Liver (tissue), 8 donors: ENCODE measurements at regions not wholly inside any gene's neighbourhood (a gene's known extent, or its start where the extent isn't known, plus 50 kb on each side); places are given as distances from the start of the nearest gene placed in this dataset.

Experiments used
- DNase-seq: peaks from one replicate; pipeline ENCODE4 v3.0.0-alpha.2; 2017; ENCODE audit warnings: low spot score
- H3K27ac ChIP-seq, 2 donors: one replicate each; pipeline ENCODE4 v1.7.0; 2013; ENCODE audit warnings: inconsistent platforms in 2 of 2, low read length in 2 of 2, control low read depth in 1 of 2, low read depth in 1 of 2, mild to moderate bottlenecking in 1 of 2
- H3K27me3 ChIP-seq, 4 donors: one replicate each; pipeline versions ENCODE4 v1.6.1 to v1.7.0; 2013; ENCODE audit warnings: low read length in 3 of 4, inconsistent platforms in 1 of 4, mild to moderate bottlenecking in 1 of 4, moderate library complexity in 1 of 4; ENCODE audit not compliant: control insufficient read depth in 4 of 4, insufficient read depth in 4 of 4
- H3K36me3 ChIP-seq, 4 donors: one replicate each; pipeline versions ENCODE4 v1.6.1 to v1.7.0; 2013; ENCODE audit warnings: low read length in 3 of 4, mild to moderate bottlenecking in 3 of 4, low read depth in 1 of 4, moderate library complexity in 1 of 4; ENCODE audit not compliant: control insufficient read depth in 4 of 4, insufficient read depth in 3 of 4
- H3K4me1 ChIP-seq, 4 donors: one replicate each; pipeline versions ENCODE4 v1.6.1 to v1.7.0; 2013; ENCODE audit warnings: low read length in 3 of 4, mild to moderate bottlenecking in 3 of 4, moderate library complexity in 1 of 4; ENCODE audit not compliant: control insufficient read depth in 4 of 4, insufficient read depth in 4 of 4
- H3K4me3 ChIP-seq, 3 donors: one replicate each; pipeline versions ENCODE4 v1.6.1 to v1.7.0; 2013; ENCODE audit warnings: low read length in 3 of 3, control low read depth in 1 of 3, low read depth in 1 of 3, mild to moderate bottlenecking in 1 of 3
- H3K9ac ChIP-seq, 2 donors: one replicate each; pipeline ENCODE4 v1.7.0; 2013; ENCODE audit warnings: low read length in 2 of 2, mild to moderate bottlenecking in 2 of 2, moderate library complexity in 2 of 2, control low read depth in 1 of 2, low read depth in 1 of 2
- H3K9me3 ChIP-seq, 4 donors: one replicate each; pipeline versions ENCODE4 v1.6.1 to v1.7.0; 2013; ENCODE audit warnings: low read length in 3 of 4; ENCODE audit not compliant: control insufficient read depth in 4 of 4
- ATF3 ChIP-seq: IDR thresholded peaks from 2 replicates; pipeline ENCODE4 v1.6.1; 2016; ENCODE audit warnings: antibody characterized with exemption
- CTCF ChIP-seq: fragments of 150-350 bp; IDR thresholded peaks from 2 replicates; pipeline ENCODE4 v1.5.1; 2017; ENCODE audit warnings: improper control_type of control experiment, low read depth, low read length; ENCODE audit not compliant: missing input control
- EGR1 ChIP-seq, 2 donors: IDR thresholded peaks; 2 replicates each; pipeline ENCODE4 v1.6.1; 2016 to 2018; ENCODE audit warnings: antibody characterized with exemption in 2 of 2, low read depth in 2 of 2
- FOXA1 ChIP-seq: IDR thresholded peaks from 2 replicates; pipeline ENCODE4 v1.6.1; 2016; ENCODE audit warnings: antibody characterized with exemption
- FOXA2 ChIP-seq: IDR thresholded peaks from 2 replicates; pipeline ENCODE4 v1.6.1; 2016; ENCODE audit warnings: antibody characterized with exemption
- GABPA ChIP-seq, 2 donors: IDR thresholded peaks in 1 of 2; conservative IDR thresholded peaks in 1 of 2; 2 replicates each; pipeline ENCODE4 v1.6.1; 2016; ENCODE audit warnings: antibody characterized with exemption in 2 of 2, mild to moderate bottlenecking in 1 of 2, moderate library complexity in 1 of 2
- HNF4A ChIP-seq, 2 donors: conservative IDR thresholded peaks; 2 replicates each; pipeline ENCODE4 v1.6.1; 2016; ENCODE audit warnings: antibody characterized with exemption in 2 of 2, mild to moderate bottlenecking in 2 of 2
- HNF4G ChIP-seq: IDR thresholded peaks from 2 replicates; pipeline ENCODE4 v1.6.1; 2016; ENCODE audit warnings: antibody characterized with exemption
- JUND ChIP-seq, 2 donors: IDR thresholded peaks; 2 replicates each; pipeline ENCODE4 v1.6.1; 2016; ENCODE audit warnings: antibody characterized with exemption in 2 of 2
- MAX ChIP-seq: IDR thresholded peaks from 2 replicates; pipeline ENCODE4 v1.6.1; 2016; ENCODE audit warnings: antibody characterized with exemption
- NR2F2 ChIP-seq: IDR thresholded peaks from 2 replicates; pipeline ENCODE4 v1.6.1; 2016; ENCODE audit warnings: antibody characterized with exemption
- RAD21 ChIP-seq, 2 donors: IDR thresholded peaks; 2 replicates each; pipeline ENCODE4 v1.6.1; 2016; ENCODE audit warnings: antibody characterized with exemption in 2 of 2, mild to moderate bottlenecking in 2 of 2
- RXRA ChIP-seq, 2 donors: IDR thresholded peaks; 2 replicates each; pipeline ENCODE4 v1.6.1; 2017 to 2018; ENCODE audit warnings: antibody characterized with exemption in 2 of 2, mild to moderate bottlenecking in 1 of 2
- SP1 ChIP-seq: IDR thresholded peaks from 2 replicates; pipeline ENCODE4 v1.6.1; 2018; ENCODE audit warnings: antibody characterized with exemption, mild to moderate bottlenecking
- TAF1 ChIP-seq: conservative IDR thresholded peaks from 2 replicates; pipeline ENCODE4 v1.6.1; 2016; ENCODE audit warnings: antibody characterized with exemption, mild to moderate bottlenecking
- YY1 ChIP-seq: IDR thresholded peaks from 2 replicates; pipeline ENCODE4 v1.6.1; 2016; ENCODE audit warnings: antibody characterized with exemption, mild to moderate bottlenecking
- WGBS: extraction: QIAGEN DNeasy Blood & Tissue Kit; methylation state at CpG from one replicate; pipeline ENCODE4 v1.1.7; 2013; 5-methylcytosine and 5-hydroxymethylcytosine counted together
- TF ChIP-seq, protein P1 (sequence below): IDR thresholded peaks from 2 replicates; pipeline ENCODE4 v1.6.1; 2016; ENCODE audit warnings: antibody characterized with exemption, mild to moderate bottlenecking
- TF ChIP-seq, protein P2 (sequence below): IDR thresholded peaks from 2 replicates; pipeline ENCODE4 v1.6.1; 2016; ENCODE audit warnings: antibody characterized with exemption
- donor health status: healthy.
- donor health status: healthy.
- donor health status: healthy.
- donor health status: healthy.
- donor health status: healthy.

GRCh38 chr16:86367291-86368072 lies 142.8 kb upstream of the FOXF1 start:
- H3K27ac ChIP-seq, result no peak overlapping the region
- no peak for TF ChIP-seq ATF3
- TF ChIP-seq HNF4G, result no peak
- TF ChIP-seq, protein P1, sequence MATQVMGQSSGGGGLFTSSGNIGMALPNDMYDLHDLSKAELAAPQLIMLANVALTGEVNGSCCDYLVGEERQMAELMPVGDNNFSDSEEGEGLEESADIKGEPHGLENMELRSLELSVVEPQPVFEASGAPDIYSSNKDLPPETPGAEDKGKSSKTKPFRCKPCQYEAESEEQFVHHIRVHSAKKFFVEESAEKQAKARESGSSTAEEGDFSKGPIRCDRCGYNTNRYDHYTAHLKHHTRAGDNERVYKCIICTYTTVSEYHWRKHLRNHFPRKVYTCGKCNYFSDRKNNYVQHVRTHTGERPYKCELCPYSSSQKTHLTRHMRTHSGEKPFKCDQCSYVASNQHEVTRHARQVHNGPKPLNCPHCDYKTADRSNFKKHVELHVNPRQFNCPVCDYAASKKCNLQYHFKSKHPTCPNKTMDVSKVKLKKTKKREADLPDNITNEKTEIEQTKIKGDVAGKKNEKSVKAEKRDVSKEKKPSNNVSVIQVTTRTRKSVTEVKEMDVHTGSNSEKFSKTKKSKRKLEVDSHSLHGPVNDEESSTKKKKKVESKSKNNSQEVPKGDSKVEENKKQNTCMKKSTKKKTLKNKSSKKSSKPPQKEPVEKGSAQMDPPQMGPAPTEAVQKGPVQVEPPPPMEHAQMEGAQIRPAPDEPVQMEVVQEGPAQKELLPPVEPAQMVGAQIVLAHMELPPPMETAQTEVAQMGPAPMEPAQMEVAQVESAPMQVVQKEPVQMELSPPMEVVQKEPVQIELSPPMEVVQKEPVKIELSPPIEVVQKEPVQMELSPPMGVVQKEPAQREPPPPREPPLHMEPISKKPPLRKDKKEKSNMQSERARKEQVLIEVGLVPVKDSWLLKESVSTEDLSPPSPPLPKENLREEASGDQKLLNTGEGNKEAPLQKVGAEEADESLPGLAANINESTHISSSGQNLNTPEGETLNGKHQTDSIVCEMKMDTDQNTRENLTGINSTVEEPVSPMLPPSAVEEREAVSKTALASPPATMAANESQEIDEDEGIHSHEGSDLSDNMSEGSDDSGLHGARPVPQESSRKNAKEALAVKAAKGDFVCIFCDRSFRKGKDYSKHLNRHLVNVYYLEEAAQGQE, result no peak
- TF ChIP-seq HNF4A (conservative IDR thresholded peaks at IDR 0.05), result no peak
- TF ChIP-seq FOXA1, result no peak
- no peak for TF ChIP-seq GABPA (IDR thresholded peaks at IDR 0.05 in 1 of 2, conservative IDR thresholded peaks at IDR 0.05 in 1 of 2)
- TF ChIP-seq CTCF, result no peak
- no peak for TF ChIP-seq JUND (IDR thresholded peaks at IDR 0.05)
- no peak for TF ChIP-seq EGR1 (IDR thresholded peaks at IDR 0.05; ENCODE audit: low read depth in 2 of 2)
- TF ChIP-seq MAX, result no peak
- TF ChIP-seq YY1, result no peak
- no peak for TF ChIP-seq RAD21 (IDR thresholded peaks at IDR 0.05)
- TF ChIP-seq, protein P2, sequence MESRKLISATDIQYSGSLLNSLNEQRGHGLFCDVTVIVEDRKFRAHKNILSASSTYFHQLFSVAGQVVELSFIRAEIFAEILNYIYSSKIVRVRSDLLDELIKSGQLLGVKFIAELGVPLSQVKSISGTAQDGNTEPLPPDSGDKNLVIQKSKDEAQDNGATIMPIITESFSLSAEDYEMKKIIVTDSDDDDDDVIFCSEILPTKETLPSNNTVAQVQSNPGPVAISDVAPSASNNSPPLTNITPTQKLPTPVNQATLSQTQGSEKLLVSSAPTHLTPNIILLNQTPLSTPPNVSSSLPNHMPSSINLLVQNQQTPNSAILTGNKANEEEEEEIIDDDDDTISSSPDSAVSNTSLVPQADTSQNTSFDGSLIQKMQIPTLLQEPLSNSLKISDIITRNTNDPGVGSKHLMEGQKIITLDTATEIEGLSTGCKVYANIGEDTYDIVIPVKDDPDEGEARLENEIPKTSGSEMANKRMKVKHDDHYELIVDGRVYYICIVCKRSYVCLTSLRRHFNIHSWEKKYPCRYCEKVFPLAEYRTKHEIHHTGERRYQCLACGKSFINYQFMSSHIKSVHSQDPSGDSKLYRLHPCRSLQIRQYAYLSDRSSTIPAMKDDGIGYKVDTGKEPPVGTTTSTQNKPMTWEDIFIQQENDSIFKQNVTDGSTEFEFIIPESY, result no peak
- no peak for TF ChIP-seq NR2F2
- TF ChIP-seq SP1, result no peak
- TF ChIP-seq FOXA2, result no peak
- no peak for TF ChIP-seq TAF1
- TF ChIP-seq RXRA (IDR thresholded peaks at IDR 0.05), result no peak
- WGBS, result 47% methylated on average over 12 of the region's 12 CpGs
- H3K9ac ChIP-seq, result no peak overlapping the region
- H3K36me3 ChIP-seq, result no peaks in the 10 kb centered on the region
- H3K4me3 ChIP-seq, result no peak overlapping the region
- no peaks in the 10 kb centered on the region for H3K9me3 ChIP-seq
- DNase-seq, result no peak
- H3K27me3 ChIP-seq, result peaks cover 0 to 9% (median 4%) of the 10 kb centered on the region in 4 donors
- H3K4me1 ChIP-seq, result no peaks in the 10 kb centered on the region
